Lower leg skin (tissue), 4 donors: ENCODE measurements at regions not wholly inside any gene's neighbourhood (a gene's known extent, or its start where the extent isn't known, plus 50 kb on each side); places are given as distances from the start of the nearest gene placed in this dataset.

ENCODE experiments used
- DNase-seq, 2 donors: peaks; one replicate each; pipeline ENCODE4 v3.0.0-alpha.2; 2019; ENCODE audit warnings: low spot score in 2 of 2
- H3K4me3 ChIP-seq: fragments of 200-600 bp; sonication (generic); 2 replicates; pipeline ENCODE4 v1.5.1; 2017; ENCODE audit warnings: mild to moderate bottlenecking, low read depth; ENCODE audit not compliant: poor library complexity, severe bottlenecking
- POLR2A ChIP-seq, 2 donors: fragments of 450-650 bp; IDR thresholded peaks; one replicate each; pipeline ENCODE4 v1.6.1; 2016 to 2017; ENCODE audit warnings: antibody characterized with exemption in 2 of 2, mild to moderate bottlenecking in 1 of 2, moderate library complexity in 1 of 2
- WGBS, 2 donors: methylation state at CpG; one replicate each; pipeline ENCODE4 v1.1.5; 2018; 5-methylcytosine and 5-hydroxymethylcytosine counted together
- intact Hi-C: fragments of 100-400 bp; cut with DNase I; formaldehyde crosslinking; loops from one replicate; pipeline ENCODE4 v1.15.0; 2023; ENCODE audit warnings: low total_unique reads
- TF ChIP-seq, protein P1 (sequence below), 3 donors: fragments of 450-650 bp; IDR thresholded peaks; one replicate each; pipeline ENCODE4 v1.5.1; 2016; ENCODE audit warnings: antibody characterized with exemption in 3 of 3, mild to moderate bottlenecking in 3 of 3, moderate library complexity in 2 of 3

DNA sequence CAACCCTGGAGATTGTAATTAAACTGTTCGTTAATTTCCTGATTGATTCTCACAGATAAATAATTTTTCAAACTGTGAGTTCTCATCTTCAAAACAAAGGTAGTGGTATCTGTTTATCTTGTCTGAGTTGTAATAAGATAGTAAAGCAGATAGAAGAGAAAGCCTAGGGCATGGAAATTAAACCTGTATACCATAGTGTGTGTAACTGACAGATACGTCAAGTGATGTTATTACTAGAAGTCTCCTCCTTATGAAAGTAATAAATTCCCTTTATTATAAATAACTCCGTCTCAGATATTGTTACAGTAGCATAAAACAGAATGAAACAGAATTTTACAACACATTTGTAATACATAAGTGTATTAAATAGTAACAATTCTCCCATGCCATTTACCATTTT is 1065.1 kb downstream of the SLITRK1 start:
- WGBS, 2 donors: 51 to 74% methylated on average over 3 of the region's 3 CpGs
- TF ChIP-seq, protein P1, sequence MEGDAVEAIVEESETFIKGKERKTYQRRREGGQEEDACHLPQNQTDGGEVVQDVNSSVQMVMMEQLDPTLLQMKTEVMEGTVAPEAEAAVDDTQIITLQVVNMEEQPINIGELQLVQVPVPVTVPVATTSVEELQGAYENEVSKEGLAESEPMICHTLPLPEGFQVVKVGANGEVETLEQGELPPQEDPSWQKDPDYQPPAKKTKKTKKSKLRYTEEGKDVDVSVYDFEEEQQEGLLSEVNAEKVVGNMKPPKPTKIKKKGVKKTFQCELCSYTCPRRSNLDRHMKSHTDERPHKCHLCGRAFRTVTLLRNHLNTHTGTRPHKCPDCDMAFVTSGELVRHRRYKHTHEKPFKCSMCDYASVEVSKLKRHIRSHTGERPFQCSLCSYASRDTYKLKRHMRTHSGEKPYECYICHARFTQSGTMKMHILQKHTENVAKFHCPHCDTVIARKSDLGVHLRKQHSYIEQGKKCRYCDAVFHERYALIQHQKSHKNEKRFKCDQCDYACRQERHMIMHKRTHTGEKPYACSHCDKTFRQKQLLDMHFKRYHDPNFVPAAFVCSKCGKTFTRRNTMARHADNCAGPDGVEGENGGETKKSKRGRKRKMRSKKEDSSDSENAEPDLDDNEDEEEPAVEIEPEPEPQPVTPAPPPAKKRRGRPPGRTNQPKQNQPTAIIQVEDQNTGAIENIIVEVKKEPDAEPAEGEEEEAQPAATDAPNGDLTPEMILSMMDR (IDR thresholded peaks at IDR 0.05): no peak
- no peak for TF ChIP-seq POLR2A (IDR thresholded peaks at IDR 0.05)
- H3K4me3 ChIP-seq: no peak overlapping the region
- intact Hi-C loops: no loop called here
- DNase-seq: no peak

DNA sequence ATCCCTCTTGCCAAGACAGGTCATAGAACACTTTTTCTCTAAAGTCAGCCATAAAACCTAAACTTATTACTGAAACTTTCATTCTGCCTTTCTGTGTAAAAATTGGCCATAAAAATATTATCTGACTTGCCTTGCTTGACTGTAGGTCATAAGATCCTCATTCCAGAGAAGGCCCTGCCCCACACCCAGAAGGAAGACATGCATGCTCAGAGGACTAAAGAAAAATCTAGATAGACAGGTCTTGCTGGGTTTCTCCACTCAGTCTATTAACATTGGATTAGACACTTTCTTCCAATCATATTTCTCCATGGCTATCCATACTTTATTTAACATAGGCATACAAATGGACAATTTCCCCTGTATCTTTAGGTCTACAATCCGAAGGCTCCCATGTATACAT is 1066.5 kb downstream of the SLITRK1 start:
- WGBS, 2 donors: 79 to 86% methylated on average over 1 of the region's 1 CpG
- no peak overlapping the region for H3K4me3 ChIP-seq
- TF ChIP-seq, protein P1 (IDR thresholded peaks at IDR 0.05): no peak
- TF ChIP-seq POLR2A (IDR thresholded peaks at IDR 0.05): no peak
- intact Hi-C loops: no loop called here
- no peak for DNase-seq

DNA sequence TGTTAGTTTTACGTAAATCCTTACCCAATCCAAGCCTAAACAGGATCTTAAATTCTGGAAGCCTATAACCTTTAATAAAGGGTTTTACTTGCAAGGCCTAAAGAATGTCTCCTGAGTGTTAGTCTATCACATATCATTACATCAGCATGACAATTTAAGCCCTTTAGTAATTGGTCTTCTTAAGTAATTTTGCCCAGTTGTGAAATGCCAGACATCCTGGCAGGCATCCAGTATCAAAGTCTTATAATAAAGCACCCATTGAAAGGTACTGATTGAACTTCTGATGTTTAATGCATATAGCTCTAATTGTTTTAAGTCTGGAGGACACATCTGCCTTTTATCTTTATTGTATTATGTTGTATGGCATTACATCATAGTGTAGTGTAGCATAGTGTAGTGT is 1078.9 kb downstream of the SLITRK1 start:
- TF ChIP-seq POLR2A (IDR thresholded peaks at IDR 0.05): no peak
- TF ChIP-seq, protein P1 (IDR thresholded peaks at IDR 0.05): no peak
- H3K4me3 ChIP-seq: no peak overlapping the region
- WGBS, 2 donors: 84 to 94% methylated on average over 1 of the region's 1 CpG
- no peak for DNase-seq
- intact Hi-C loops: no loop called here

DNA sequence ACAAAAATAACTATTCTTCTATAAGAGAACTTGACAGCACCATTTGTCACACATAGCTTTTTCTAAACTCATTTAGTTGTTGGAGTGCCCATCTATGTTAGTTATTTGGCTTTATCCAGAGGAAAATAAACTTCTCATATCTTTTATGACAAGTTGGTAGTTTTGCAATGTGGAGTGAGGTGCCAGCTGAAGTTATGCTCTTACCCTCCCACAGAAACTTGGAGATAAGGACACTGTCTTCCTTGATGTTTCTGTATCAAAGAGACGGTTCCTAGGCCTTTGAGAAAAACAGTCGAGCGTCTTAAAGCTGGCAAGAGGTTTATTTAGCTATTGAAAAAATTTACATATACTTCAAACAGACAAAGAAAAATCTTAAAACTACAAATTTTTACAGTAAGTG is 1079.7 kb downstream of the SLITRK1 start:
- H3K4me3 ChIP-seq: no peak overlapping the region
- intact Hi-C loops: no loop called here
- 75 to 87% methylated on average over 3 of the region's 3 CpGs for WGBS, 2 donors
- DNase-seq: no peak
- TF ChIP-seq POLR2A (IDR thresholded peaks at IDR 0.05): no peak
- TF ChIP-seq, protein P1 (IDR thresholded peaks at IDR 0.05): no peak

DNA sequence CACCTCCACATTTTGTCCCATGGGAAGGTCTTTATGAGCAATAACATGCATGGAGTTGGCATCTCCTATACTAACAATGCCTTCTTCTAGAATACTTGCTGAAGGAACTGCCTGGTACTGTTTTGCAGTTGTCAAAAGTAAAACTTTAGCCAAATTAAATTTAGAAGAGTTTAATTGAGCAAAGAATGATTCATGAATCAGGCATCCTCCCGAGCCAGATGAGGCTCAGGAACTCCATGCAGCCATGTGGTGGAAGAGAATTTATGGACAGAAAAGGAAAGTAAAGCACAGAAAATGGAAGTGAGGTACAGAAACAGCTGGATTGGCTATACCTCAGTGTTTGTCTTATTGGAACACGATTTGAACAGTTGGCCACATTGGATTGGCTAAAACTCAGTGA is 1081.9 kb downstream of the SLITRK1 start:
- 49 to 66% methylated on average over 2 of the region's 2 CpGs for WGBS, 2 donors
- intact Hi-C loops: no loop called here

DNA sequence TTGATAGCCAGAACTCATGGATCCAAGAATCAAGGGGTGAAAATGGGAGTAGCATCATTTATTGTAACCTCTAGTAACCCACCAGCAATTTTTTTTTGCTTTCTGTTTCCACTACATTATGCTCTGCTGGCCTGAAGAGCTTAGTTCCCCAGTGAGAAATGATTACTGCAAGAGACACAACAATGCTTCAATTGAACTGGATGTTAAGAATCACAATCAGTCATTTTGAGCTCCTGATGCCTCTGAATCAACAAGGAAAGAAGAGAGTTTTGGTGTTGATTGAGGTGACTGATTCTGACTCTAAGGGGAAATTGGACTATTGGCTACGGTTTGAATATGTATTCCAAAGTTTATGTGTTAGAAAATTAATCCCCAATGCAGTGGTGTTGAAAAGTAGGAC is 1084.4 kb downstream of the SLITRK1 start:
- WGBS, 2 donors: 47 to 79% methylated on average over 1 of the region's 1 CpG
- no peak for TF ChIP-seq POLR2A (IDR thresholded peaks at IDR 0.05)
- TF ChIP-seq, protein P1 (IDR thresholded peaks at IDR 0.05): no peak

More for the DNA sequence above, 1081.9 kb downstream of the SLITRK1 start:
- TF ChIP-seq, protein P1 (IDR thresholded peaks at IDR 0.05): no peak
- TF ChIP-seq POLR2A (IDR thresholded peaks at IDR 0.05): no peak
- no peak overlapping the region for H3K4me3 ChIP-seq
- no peak for DNase-seq

More for the DNA sequence above, 1084.4 kb downstream of the SLITRK1 start:
- DNase-seq: no peak
- intact Hi-C loops: no loop called here
- no peak overlapping the region for H3K4me3 ChIP-seq
